Frontal cortex (tissue), 3 donors: ENCODE measurements at regions not wholly inside any gene's neighbourhood (a gene's known extent, or its start where the extent isn't known, plus 50 kb on each side); places are given as distances from the start of the nearest gene placed in this dataset.
A peak's percentile ranks its signal among the peaks of the same experiment; 100 is the strongest.

Experiments
- DNase-seq, 2 donors: peaks; one replicate each; pipeline ENCODE4 v3.0.0; 2012; ENCODE audit warnings: low spot score in 2 of 2
- FAIRE-seq: peaks from 2 replicates; lab custom pipeline; 2012; peaks lifted over from hg19 to GRCh38; lab: Jason Lieb, UNC
- donor health status: control.
- donor health status: control.
- donor health status: control.

DNA sequence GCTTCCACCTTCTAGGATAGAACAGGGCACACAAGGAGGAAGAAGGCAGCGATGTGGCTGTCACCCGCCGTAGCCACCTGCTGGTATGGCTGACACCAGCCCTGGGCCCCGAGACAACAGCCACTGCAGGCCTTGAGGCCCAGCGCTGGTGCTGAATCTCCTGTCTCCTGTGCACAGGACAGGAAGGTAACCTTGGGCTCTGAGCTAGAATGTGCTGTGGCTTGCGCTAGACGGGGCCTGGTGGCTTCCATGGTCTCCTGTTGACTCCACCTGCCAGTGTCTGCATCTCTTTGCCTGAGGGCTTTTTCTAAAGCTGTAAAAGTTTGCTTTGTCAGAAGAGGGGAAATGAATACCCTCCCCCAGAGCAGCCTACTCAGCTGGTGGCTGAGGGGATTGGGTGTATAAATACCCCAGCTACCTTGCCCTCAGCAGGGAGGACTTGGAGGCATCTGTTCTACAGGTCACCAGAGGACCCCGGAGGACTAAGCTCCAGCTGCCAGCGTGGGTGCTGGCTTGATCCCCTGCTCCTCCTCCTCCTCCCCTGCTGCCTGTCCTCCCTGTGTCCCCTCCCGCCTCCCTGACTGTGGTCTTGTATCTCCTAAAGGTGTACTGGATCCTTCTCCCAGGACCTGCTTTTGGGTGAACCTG is 76.1 kb upstream of the SDK2 start:
- FAIRE-seq (no peak), DNase-seq (no peak)

DNA sequence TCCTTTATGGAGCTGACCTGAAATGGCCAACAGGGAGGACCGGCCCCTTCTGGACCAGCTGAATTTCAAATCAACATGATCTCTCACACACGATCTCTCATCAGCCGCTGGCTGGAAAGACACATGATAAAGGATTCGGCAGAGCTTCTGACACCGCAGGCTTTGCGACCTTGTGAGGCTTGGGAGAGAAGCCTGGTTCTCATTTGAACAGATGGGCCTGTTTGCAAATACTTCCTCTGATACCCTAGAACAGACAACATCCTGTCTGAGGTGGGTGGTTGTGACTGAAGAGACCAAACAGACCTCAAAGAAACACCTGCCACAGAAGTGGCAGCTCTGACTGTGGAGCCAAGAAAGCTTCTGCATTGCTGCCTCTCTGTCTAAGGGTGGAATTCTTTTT is 77.9 kb upstream of the SDK2 start:
- DNase-seq (no peak), FAIRE-seq (no peak)

DNA sequence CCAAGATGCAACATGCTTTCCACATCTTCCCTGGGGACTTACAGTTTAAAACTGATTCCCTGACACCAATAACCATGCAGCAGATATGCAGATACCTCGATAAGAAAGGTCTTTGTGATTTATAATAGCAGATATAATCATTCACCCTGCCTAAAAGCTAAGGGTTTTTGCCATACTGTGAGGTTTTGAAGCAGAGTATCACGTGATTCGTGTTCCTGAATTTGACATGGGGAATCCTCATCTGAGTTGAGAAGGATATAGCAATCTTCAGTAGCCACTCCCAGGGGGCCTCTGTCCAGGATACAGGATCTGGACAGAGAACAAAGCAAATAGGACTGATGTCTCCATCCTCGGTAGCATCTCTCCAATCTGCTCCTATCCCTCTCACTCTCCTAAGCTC is 79.1 kb upstream of the SDK2 start:
- FAIRE-seq = no peak
- no peak for DNase-seq

DNA sequence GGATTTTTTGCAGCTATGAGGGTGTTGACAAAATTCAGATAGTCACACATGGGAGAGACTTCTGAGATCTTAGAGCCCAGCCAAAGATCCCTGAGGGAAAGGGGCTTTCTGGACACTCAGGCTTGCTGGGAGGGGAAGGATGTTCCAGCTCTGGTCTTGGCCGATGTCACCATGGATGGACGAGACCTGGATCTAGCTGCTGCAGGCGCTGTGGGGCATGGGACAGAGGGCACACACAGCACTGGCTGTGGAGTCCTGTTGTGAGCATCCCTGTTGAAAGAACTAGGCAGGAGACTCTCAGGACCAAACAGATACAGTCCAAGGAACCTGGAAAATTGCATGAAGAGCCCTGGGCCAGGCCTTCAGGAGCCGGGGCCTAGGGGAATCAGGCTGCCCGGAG is 80.1 kb upstream of the SDK2 start:
- DNase-seq = no peak
- FAIRE-seq = no peak

DNA sequence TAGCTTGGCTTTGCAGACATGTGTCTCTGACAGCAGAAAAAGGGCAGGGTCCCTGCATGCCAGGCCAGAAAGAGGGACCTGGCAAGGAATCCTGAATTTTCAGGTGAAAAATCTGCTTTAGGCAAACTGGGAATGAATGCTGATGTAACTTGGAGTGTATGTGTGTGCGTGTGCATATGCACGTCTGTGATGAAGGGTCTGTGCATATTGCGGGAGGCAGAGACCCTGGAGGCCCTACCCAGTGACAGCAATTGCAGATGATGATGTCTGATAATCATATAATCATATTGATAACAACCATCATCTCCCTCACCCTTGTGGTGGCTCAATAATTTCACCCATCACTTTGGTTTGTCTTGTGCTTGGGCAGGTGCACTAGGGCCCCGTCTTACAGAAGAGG is 80.7 kb upstream of the SDK2 start:
- no peak for DNase-seq
- no peak for FAIRE-seq

DNA sequence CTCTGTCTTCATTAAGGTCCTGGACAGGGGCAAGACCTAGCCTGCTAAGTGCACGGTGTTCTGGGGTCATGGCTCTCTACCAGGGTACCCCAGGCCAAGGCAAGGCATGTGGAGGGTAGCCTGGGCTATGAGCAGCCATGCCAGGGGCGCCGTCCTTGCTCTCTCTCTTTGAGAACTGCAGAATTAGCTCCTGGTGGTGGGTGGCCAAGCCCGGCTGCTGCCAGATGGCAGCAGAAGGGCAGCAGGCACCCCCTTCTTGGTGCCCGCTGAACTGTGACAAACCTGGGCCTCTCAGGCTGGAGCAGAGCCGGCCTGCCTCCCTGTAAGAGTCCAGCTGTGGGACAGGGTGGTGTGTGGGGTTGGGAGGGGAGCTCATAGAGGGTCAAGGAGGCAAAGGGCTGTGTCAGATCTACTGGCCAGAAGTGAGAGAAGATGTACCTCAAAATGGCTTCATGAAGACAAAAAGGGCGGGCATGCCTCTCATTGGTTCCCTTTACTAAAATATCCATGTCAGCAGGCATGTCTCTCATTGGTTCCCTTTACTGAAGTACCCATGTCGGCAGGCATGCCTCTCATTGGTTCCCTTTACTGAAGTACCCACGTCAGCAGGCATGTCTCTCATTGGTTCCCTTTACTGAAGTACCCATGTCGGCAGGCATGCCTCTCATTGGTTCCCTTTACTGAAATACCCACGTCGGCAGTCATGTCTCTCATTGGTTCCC is 81.7 kb upstream of the SDK2 start:
- FAIRE-seq (no peak), DNase-seq (no peak)

DNA sequence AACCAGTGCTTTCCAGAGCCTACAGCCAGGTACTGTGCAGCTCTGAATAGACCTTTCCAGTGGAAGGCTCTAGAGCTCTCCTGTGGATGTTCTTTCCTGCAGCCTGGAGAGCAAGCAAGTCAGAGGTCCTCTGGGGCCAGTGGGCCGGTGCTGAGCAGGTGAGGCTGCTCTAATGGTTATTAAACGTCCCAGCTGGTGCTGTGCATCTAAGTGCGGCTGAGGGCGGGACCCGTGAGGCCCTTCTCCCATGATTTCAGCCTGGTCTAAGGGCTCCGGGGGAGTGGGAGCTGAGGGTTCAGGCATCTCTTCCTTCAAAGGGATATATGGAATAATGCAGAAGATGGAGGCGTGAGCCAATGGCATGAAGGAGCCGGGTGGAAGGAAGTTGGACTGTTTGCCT is 83.7 kb upstream of the SDK2 start:
- no peak for FAIRE-seq
- DNase-seq = no peak

DNA sequence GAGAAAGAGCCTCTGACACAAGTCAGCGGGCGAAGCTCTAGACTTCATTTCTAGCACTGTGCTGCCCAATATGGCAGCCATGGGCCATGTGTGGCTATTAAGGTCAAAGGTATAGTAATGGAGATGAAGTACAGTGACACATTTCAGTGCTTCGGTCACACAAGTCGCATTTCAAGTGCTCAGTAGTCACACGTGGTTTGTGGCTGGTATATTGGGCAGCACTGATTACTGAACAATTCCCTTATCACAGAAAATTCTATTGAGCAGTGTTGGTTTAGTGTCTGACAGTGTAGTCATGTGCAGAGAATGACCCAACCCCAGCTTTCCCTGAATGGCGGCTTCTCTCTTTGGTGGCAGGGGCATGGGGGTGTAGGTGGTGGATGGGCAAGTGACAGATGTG is 84.9 kb upstream of the SDK2 start:
- DNase-seq (no peak), FAIRE-seq (no peak)

DNA sequence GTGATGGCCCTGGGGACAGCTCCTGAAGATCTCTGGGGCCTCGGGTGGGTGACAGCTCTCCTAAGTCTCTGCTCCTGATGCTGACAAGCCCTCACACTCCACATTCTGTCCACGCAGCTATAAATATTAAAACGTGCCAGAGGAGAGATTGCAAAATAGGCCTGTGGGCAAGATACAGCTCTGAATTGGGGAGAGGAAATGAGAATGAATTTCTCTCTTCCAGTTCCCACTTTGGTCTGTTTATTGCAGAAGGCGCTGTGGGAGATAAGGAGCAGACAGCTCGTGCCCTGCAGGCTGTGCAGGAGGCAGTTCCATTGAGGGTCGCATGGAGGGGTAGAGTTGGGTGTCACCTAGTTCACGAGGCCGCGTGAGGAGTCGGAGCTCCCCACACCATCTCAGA is 87.5 kb upstream of the SDK2 start:
- DNase-seq (no peak), FAIRE-seq (no peak)

DNA sequence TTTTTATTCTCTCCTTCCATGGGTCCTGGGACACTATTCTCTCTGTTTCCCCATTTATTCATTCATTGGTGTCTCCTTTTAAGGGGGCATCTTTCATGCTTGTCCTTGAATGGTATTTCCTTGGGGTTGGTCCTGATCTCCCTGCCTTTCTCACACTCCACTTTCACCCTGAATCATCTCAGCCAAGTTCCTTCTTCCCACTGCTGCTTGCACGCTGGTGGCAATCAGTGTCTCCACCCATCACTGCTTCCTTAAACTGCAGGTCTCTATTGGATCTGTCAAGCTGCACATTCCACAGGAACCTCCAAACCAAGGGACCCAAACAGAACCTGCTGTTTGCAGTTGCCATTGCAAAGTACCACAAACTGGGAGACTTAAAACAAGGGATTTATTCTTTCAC is 89.3 kb upstream of the SDK2 start:
- DNase-seq (no peak), FAIRE-seq (no peak)

DNA sequence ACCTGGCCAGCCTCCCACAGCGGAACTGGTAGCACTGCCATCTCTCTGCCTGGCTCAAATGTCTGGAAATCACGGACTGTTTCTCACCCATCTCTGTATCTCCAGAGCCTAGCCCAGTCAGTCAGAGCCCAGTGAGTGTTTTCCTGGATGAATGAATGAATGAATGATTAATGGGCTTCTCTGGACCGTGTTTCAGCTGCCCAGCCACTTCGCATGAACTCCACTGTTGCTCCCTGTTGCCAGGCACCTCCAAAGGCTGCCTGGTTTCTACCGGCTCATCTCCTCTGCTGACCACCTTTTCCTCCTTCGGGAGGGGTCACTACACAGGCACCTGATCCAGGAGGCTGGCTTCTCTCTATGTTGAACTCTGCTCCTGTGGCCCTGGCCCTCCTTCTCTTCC is 91.0 kb upstream of the SDK2 start:
- no peak for DNase-seq
- FAIRE-seq = no peak

DNA sequence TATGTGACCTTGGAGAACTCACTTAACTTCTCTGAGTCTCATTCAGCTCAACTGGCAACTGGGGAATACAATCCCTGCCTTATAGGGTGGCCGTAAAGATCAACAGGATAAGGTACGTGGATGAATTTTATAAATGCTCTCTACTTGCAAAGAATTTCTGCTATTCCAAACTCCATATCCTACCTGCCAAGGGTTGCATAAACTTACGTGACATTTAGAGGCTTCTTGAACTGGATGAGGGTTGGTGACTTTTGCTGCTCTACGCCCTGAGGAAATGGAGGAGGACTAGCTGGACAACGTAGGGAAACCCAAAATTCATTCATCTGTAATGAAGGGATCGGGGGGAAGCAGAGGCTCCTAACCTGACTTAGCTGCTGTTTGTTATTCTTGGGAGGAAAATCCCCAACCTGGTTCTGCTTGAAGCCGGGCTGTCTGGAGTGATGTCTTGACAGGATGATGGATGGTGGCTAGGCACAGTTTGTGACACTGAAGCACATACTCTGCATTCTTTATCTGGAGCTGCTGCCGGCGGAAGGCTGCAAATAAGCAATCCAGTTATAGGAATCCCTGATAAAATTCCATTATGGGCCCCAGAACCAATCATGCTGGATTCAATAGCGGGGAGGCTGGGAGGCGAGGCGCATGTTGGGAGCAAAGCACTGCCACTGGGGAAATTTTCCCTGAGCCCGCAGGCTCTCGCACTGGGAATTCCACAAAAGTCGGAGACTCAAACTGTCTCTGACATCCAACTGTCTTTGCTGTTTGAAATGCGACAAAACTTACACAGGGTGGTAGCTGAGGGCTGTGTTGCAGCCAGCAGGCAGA is 94.7 kb upstream of the SDK2 start:
- FAIRE-seq (no peak), DNase-seq (no peak)

DNA sequence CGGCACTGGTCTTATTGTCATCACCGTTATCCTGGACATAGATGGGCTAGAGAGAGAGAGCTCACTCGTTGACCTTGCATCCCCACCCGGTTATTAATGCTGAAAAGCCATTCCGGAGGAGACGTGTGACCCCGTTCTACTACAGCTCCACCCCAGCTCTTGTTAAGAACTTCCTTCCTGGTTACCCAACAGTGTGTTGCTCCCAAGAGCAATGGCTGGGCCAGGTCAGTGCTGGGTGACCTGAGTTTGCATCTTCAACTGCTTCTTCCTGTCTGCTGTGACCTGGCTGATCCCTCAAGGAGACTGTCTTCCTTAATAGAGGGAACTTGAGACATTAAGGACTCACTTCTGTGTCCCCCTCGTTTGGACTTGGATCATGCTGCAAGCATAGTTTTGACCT is 96.1 kb upstream of the SDK2 start:
- FAIRE-seq (no peak), DNase-seq (no peak)

DNA sequence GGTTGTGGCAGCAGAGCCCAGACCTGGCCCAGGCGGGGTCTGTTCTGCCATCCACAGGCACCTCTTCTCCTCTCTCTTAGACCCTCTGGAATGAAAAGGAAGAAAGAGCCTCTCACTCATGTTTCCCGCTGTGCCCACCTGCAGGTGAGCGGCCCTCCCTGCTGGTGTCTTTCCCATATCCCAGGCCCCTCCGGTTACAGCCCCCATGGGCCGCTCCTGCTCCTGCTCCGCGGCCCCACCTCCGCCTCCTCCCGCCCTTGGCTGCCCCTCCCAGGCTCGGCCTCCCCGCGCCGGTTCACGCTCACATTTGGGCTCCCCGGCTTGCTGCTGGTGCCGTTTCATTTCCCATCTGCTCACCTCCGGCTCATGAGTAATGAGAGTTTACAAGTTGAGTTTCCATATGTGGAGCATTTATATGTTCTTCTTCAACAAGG is 98.7 kb upstream of the SDK2 start:
- FAIRE-seq (no peak), DNase-seq (peak in 1 of 2 donors; percentile 37)

DNA sequence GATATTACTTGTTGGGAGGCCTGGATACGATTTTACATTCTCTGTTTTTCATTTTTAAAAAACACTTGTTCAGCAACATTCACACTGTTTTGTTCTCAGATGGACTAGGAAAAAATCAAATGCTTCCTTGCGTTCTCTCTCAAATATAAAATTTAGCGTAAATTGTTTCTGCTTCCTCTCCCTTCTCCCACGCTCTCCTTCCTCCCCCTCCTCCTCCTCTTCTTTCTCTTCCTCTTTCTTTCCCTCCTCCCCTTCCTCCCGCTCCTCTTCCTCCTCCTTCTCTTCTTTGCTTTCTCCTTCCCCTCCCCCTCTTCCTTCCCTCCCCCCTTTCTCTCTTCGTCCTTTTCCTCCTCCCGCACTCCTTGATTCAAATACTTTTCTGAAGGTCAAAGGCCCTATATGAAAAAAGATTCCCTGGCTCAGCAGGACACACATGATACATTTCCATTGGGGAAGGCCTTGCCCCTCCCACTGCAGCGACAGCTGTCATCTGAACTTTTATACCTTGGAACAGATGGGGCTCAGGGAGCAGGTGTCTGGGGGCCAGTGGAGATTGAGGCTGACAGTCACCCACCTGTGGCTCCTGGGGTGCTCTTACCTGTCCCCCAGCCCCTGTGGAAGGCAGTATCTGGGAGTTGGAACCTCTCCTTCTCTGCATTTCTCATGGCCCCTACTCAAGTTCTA is 99.4 kb upstream of the SDK2 start:
- DNase-seq (no peak), FAIRE-seq (no peak)

DNA sequence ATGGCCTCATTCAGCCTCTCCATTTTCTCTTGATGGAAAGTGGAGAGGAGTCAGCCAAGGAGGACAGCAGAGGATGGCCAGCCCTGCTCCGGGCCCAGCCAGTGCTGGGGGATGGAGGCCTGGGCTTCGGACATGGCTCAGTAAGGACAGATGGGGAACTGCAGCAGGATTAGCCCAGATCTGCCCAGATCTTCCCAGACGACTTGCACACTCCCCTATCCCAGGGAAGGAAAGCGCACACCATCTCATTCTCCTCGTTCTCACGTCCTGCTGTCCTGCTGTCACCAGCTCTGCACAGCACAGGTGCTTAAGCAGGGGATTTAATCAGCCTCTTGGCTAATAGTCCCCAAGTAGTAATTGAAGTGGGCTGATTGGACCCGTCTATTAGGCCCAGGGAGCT is 100.2 kb upstream of the SDK2 start:
- FAIRE-seq (no peak), DNase-seq (no peak)

DNA sequence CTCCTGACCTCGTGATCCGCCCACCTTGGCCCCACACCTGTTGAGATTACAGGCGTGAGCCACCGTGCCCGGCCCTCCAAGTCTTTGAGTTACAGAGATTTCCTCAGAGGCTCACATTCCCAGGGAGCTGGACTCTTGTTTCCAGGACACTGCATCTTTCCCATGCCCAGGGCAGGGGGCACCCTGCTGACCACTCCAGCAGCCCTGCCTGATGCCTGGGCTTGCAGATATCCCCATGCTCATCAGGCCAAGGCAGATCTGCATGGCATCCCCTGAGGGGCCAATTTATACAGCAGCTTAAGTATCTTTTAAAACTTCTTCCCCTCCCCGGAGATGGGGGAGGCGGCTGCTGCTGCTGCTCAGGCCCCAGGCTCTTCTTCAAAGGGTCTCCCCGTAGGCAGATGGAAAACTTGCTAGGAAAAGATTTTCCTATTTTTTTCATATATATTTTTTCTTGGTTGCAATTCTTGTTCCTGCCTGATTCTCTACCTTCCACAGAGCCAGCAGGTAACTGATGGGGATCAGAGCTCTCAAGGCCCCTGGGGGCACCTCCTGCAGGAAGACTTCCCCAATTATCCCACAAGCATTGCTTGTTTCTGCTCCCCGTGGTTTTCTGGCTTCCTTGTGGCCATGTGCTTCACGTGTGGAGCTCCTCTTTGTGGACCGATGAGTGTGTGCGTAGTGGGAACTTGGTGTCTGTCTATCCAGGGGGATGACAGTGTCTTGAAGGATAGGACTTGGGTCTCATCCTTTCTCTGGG is 102.2 kb upstream of the SDK2 start:
- no peak for FAIRE-seq
- DNase-seq = no peak

DNA sequence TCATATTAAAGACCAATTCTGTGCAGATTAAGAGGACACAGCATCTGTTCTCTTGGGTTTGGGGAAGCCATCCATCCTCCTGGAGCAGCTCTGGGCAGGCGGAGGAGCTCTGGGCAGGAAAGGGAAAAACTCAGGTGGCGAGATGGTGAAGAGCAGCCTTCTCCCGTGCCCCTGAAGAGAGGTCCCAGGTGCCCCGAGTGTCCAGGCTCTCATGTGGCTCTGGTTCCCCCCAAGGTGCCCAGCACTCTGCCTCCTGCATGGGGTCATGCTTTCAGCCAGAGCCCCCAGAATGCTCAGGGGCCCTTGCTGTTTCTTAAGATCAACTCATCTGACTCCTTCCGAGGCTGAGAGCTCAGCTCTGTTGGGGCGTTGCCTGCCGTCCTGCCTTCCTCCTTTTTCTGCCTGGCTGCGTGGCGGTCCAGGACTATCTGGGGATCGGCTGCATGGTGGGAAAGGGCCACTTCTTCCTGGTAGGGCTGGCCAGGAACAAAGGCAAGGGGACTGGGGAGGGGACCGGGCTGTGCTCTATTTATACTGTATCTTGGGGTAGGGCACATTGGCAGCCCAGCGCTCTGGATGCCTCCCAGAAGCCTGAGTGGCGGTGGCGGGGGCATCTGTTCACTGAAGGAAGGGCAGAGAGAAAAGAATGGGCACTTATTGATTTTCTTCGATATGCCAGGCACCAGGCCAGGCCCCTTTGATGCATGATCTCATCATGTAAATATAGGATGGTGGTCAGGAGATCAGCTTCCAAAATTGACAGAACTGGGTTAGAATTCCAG is 103.2 kb upstream of the SDK2 start:
- FAIRE-seq = no peak

DNA sequence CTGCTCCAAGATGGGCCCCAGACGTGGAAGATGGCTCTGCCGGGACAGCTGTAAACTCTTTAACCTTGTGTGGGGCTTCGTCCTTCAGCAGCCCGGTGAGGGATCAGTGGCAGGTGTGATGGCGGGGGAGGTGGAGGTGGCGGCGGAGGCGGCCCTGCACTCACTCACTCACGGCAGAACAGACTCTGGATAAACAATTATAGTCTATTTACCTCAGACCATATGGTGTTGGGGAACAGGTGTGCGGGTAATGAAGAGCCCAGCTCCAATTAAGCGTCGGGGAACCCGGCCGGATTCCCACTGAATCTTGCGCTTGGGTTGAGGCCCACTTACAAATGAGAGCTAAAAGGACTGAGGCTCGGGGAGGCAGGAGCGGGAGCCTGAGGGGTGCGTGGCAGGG is 104.3 kb upstream of the SDK2 start:
- DNase-seq (no peak), FAIRE-seq (no peak)

More for the DNA sequence above, 103.2 kb upstream of the SDK2 start:
- DNase-seq = no peak
